ENCODE measurements at regions not wholly inside any gene's neighbourhood (a gene's known extent, or its start where the extent isn't known, plus 50 kb on each side); places are given as distances from the start of the nearest gene placed in this dataset.

GRCh38 chr2:167750675-167751074 lies 496.7 kb downstream of the STK39 start:
- H3K9me3 ChIP-seq (ENCODE audit: control insufficient read depth, insufficient read depth, low read depth, low read length), result no peaks in the 10 kb centered on the region
- no peaks in the 10 kb centered on the region for H3K4me1 ChIP-seq (ENCODE audit: control insufficient read depth, insufficient read depth, low read length)
- no peak overlapping the region for H3K4me3 ChIP-seq (ENCODE audit: low read depth in 2 of 2, low read length in 2 of 2)
- ChIA-PET POLR2A (no interaction called here), CTCF (no interaction called here)
- no peaks in the 10 kb centered on the region for H3K27me3 ChIP-seq (ENCODE audit: control insufficient read depth, insufficient read depth, low read length)
- in situ Hi-C loops (cut with HindIII; ENCODE audit: low pct_unique_long_range_greater_than_20kb, low sequenced_read_pairs), result no loop called here
- no peaks in the 10 kb centered on the region for H3K36me3 ChIP-seq (ENCODE audit: control insufficient read depth, insufficient read depth, low read length)
- H3K27ac ChIP-seq (ENCODE audit: low read length), result no peak overlapping the region
- TF ChIP-seq TCF7L2 (IDR thresholded peaks at IDR 0.05; ENCODE audit: low read depth, low read length), result no peak
- no peak for TF ChIP-seq CTCF (IDR thresholded peaks at IDR 0.05)
- TF ChIP-seq REST (IDR thresholded peaks at IDR 0.05; ENCODE audit: insufficient read depth in 1 of 2, low read depth in 2 of 2, low read length in 1 of 2), result no peak
- TF ChIP-seq SIN3A (IDR thresholded peaks at IDR 0.05; ENCODE audit: borderline replicate concordance, insufficient read depth, low read depth, low read length), result no peak
- TF ChIP-seq POLR2AphosphoS5 (IDR thresholded peaks at IDR 0.05; ENCODE audit: low read depth, low read length), result no peak
- intact Hi-C loops (cut with micrococcal nuclease; ENCODE audit: unreplicated experiment), result no loop called here
- no peak for ATAC-seq
- no TSS peak for BruUV-seq (replicated peaks)
- no peak for DNase-seq (ENCODE audit: low read depth, low spot score)

- Histone ChIP-seq H3K4me1 (ENCODE audit: control insufficient read depth, insufficient read depth, low read length) (no peaks in the 10 kb centered on the region), H3K36me3 (ENCODE audit: control insufficient read depth, insufficient read depth, low read length) (no peaks in the 10 kb centered on the region), H3K4me3 (ENCODE audit: low read depth in 2 of 2, low read length in 2 of 2) (no peak overlapping the region), H3K27me3 (ENCODE audit: control insufficient read depth, insufficient read depth, low read length) (no peaks in the 10 kb centered on the region), H3K27ac (ENCODE audit: low read length) (no peak overlapping the region), H3K9me3 (ENCODE audit: control insufficient read depth, insufficient read depth, low read depth, low read length) (no peaks in the 10 kb centered on the region)
- intact Hi-C loops (cut with micrococcal nuclease; ENCODE audit: unreplicated experiment) (no loop called here), in situ Hi-C loops (cut with HindIII; ENCODE audit: low pct_unique_long_range_greater_than_20kb, low sequenced_read_pairs) (no loop called here)
- no peak for ATAC-seq
- CTCF ChIA-PET, result no interaction called here
- TF ChIP-seq TCF7L2 (IDR thresholded peaks at IDR 0.05; ENCODE audit: low read depth, low read length), result no peak
- no peak for TF ChIP-seq SIN3A (IDR thresholded peaks at IDR 0.05; ENCODE audit: borderline replicate concordance, insufficient read depth, low read depth, low read length)
- no peak for TF ChIP-seq CTCF (IDR thresholded peaks at IDR 0.05)
- TF ChIP-seq REST (IDR thresholded peaks at IDR 0.05; ENCODE audit: insufficient read depth in 1 of 2, low read depth in 2 of 2, low read length in 1 of 2), result no peak
- TF ChIP-seq POLR2AphosphoS5 (IDR thresholded peaks at IDR 0.05; ENCODE audit: low read depth, low read length), result no peak
- BruUV-seq (replicated peaks), result no TSS peak
- DNase-seq (ENCODE audit: low read depth, low spot score), result no peak
- POLR2A ChIA-PET, result no interaction called here
These were observed 497.7 kb downstream of the STK39 start for GRCh38 chr2:167749660-167750059.
